GM13976 (cell line): ENCODE measurements at regions not wholly inside any gene's neighbourhood (a gene's known extent, or its start where the extent isn't known, plus 50 kb on each side); places are given as distances from the start of the nearest gene placed in this dataset.

Experiments used
- DNase-seq: peaks from one replicate; pipeline ENCODE4 v3.0.0; 2012; ENCODE audit warnings: low spot score
- in situ Hi-C: fragments of 300-500 bp; cut with MboI; formaldehyde crosslinking; loops from one replicate; pipeline ENCODE4 v1.12.0; 2022; ENCODE audit warnings: low sequenced_read_pairs, mixed read lengths, inconsistent platforms; ENCODE audit not compliant: unreplicated experiment
- TF ChIP-seq, protein P1 (sequence below): IDR thresholded peaks from 2 replicates; pipeline ENCODE4 v1.5.1; 2012; ENCODE audit warnings: borderline replicate concordance, mild to moderate bottlenecking; ENCODE audit not compliant: insufficient read depth; ENCODE audit errors: extremely low read depth, missing control alignments, control extremely low read depth

DNA sequence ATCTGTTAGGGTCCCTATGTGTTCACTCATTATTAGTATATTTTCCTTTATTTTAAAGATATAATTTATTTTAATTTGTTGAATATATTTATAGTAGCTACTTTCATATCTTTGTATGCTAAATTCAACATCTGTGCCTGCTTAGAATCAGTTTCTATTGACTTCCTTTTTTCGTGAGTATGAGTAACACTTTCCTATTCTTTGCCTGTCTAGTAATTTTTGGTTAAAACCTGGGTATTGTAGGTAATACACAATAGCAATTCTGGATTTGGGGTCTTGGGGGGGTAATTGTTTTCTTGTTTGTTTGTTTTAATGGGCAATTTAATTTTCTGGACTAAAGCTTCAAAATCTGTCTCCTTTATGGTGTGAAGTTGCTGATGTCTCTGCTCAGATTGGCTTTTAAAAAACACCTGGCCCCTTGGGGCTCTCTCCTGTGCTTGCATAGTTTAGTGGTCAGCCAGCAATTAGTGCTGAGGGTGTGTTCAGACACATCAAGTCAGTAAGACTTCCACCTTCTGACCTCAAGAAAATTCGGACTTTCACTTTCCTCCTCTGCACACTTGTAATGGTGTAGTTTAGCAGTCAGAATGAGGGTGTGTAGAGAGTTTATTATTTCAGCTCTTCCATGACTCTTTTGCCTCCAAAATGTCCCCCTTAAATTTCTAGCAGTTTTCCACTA is 124.4 kb upstream of the MAP1B start:
- in situ Hi-C loops = no loop called here
- DNase-seq = peak; percentile 4
- TF ChIP-seq, protein P1, sequence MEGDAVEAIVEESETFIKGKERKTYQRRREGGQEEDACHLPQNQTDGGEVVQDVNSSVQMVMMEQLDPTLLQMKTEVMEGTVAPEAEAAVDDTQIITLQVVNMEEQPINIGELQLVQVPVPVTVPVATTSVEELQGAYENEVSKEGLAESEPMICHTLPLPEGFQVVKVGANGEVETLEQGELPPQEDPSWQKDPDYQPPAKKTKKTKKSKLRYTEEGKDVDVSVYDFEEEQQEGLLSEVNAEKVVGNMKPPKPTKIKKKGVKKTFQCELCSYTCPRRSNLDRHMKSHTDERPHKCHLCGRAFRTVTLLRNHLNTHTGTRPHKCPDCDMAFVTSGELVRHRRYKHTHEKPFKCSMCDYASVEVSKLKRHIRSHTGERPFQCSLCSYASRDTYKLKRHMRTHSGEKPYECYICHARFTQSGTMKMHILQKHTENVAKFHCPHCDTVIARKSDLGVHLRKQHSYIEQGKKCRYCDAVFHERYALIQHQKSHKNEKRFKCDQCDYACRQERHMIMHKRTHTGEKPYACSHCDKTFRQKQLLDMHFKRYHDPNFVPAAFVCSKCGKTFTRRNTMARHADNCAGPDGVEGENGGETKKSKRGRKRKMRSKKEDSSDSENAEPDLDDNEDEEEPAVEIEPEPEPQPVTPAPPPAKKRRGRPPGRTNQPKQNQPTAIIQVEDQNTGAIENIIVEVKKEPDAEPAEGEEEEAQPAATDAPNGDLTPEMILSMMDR = no peak

DNA sequence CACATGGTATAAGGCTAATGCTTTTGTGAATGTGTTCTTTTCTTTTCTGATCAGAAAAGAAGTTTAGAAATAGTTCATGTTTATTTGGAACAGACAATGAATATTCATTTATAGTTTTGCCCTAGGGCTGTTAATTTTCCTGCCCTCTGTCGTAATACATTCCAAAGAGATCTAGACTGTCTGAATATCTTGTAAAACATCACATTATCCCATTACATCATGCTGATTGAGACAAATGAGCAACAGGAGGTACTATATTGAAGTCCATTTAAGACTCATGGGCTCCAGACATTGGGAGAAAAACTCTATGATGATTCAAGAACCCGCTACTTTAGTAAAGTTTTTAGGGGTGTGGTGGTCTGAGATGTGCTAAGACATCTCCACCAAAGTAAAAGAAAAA is 121.2 kb upstream of the MAP1B start:
- in situ Hi-C loops = no loop called here
- no peak for DNase-seq
- TF ChIP-seq, protein P1 = no peak

DNA sequence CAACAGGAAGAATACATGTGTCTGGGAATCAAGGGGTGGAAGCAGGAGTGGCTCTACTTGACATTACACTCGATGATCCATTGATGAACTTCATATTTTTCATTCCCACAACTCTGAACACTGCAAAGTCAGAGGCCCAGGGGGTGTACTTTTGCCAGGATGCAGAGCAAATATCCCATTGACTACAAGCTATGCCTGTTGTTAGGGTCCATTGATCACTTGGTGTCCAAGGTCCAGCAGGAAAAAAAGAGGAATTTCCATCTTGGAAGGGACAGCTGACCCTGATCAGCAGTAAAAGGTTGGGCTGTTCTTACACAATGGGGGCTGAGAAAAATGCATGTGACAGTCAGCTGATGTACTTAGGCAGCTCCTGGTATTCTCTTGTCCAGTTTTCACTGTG is 118.5 kb upstream of the MAP1B start:
- in situ Hi-C loops = no loop called here
- TF ChIP-seq, protein P1 = no peak

DNA sequence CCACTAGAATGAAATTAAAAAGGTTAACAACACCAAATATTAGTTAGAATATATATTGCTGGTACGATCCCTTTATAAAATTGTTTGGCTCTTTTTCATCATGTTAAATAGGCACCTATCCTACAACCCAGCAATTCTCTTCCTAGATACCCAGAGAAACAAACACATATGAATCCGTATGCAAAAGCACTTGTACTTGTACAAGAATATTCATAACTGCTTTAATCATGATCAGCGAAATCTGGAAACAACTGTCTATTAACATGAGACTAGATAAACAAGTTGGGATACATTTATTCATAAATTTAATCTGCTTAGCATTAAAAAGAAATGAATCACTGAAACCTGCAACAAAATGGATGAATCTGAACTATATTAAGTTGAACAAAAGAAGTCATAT is 113.7 kb upstream of the MAP1B start:
- in situ Hi-C loops = no loop called here
- DNase-seq = no peak
- TF ChIP-seq, protein P1 = no peak

More for the DNA sequence above, 118.5 kb upstream of the MAP1B start:
- DNase-seq = no peak

DNA sequence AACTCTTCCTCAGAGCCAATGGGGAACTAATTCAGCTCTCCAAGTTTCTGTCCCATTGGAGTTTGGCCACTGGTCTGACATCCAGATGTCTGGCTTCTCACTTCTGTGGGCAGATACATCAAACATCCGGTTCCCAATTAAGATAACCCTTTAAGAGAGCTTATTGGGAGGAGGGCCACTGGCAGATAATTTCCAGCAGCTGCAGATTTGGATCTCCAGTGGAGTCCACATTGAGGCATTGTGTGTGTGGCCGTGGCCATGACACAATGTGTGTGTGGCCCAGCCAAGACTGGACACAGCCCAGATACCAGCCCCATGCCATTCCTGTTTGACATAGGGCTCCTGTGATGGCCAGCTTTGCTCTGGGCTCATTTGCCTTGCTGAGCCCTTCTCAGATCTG is 110.5 kb upstream of the MAP1B start:
- no peak for DNase-seq
- in situ Hi-C loops = no loop called here
- TF ChIP-seq, protein P1 = no peak

DNA sequence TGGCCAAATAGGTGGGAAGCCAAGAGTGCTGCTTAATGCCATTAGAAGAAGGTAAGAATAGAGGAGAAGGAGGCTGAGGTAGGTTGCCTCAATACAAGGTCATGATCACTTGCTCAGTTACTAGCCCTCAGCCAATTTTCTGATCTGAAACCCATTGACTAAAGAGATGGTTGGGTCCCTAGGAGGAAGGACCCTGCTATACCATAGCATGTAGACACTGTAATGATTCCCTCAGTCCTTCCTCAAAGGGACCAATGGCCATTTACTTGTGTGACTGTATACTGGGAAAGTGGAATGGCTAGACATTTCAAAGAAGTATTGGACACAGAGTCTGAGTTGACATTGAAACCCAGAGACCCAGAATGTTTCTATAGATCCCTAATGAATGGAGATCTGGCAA is 108.5 kb upstream of the MAP1B start:
- TF ChIP-seq, protein P1 = no peak
- no peak for DNase-seq
- in situ Hi-C loops = no loop called here
